ENCODE measurements at regions not wholly inside any gene's neighbourhood (a gene's known extent, or its start where the extent isn't known, plus 50 kb on each side); places are given as distances from the start of the nearest gene placed in this dataset.
A peak's percentile ranks its signal among the peaks of the same experiment; 100 is the strongest.

DNA sequence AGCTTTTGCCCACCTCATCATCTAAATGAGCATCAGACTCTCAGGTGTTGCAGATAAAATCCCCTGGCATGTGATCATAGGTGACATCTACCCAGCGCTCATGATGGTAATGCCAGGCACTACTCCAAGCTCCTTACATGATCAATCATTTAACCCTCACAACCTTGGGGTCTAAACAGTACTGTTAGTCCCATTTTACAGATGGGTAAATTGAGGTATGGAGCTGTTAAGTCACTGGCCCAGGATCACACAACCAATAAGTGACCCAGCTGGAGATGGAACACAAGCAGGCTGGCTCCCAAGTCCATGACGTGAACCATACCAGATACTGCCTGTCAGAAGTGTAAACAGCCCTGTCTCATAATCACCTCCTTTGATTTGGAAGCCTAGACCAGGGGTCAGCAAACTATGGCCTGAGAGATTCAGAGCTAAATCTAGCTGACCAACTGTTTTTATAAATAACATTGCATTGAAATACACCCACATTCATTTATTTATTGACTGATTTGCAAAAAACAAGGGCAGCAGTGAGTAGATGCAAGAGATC, 79.2 kb downstream of the UNC5CL start:
- no peak overlapping the region for H3K4me3 ChIP-seq
- peaks cover 3 to 11% of the 10 kb centered on the region in 2 donors for H3K4me1 ChIP-seq
- no peak for TF ChIP-seq CTCF (IDR thresholded peaks at IDR 0.05 in 4 of 5, conservative IDR thresholded peaks at IDR 0.05 in 1 of 5)
- TF ChIP-seq POLR2A (IDR thresholded peaks at IDR 0.05), result no peak
- no peaks in the 10 kb centered on the region for H3K27me3 ChIP-seq
- H3K9me3 ChIP-seq, result no peaks in the 10 kb centered on the region
- in situ Hi-C loops (cut with MboI; ENCODE audit: low sequenced_read_pairs in 4 of 4) (no loop called here), intact Hi-C loops (cut with DNase I; ENCODE audit: low total_unique reads) (no loop called here)
- H3K27ac ChIP-seq, result no peak overlapping the region
- ATAC-seq (no peak), DNase-seq (no peak)
- H3K36me3 ChIP-seq, result no peaks in the 10 kb centered on the region

- peaks cover 3 to 11% of the 10 kb centered on the region in 2 donors for H3K4me1 ChIP-seq
- intact Hi-C loops (cut with DNase I; ENCODE audit: low total_unique reads), result no loop called here
- no peak for TF ChIP-seq CTCF (IDR thresholded peaks at IDR 0.05 in 4 of 5, conservative IDR thresholded peaks at IDR 0.05 in 1 of 5)
- no peaks in the 10 kb centered on the region for H3K36me3 ChIP-seq
- no peak for ATAC-seq
- in situ Hi-C loops (cut with MboI; ENCODE audit: low sequenced_read_pairs in 4 of 4), result no loop called here
- no peak for DNase-seq
- no peaks in the 10 kb centered on the region for H3K27me3 ChIP-seq
- no peaks in the 10 kb centered on the region for H3K9me3 ChIP-seq
- no peak overlapping the region for H3K27ac ChIP-seq
- no peak overlapping the region for H3K4me3 ChIP-seq
These were observed 80.3 kb downstream of the UNC5CL start for GRCh38 chr6:40958738-40959137.

DNA sequence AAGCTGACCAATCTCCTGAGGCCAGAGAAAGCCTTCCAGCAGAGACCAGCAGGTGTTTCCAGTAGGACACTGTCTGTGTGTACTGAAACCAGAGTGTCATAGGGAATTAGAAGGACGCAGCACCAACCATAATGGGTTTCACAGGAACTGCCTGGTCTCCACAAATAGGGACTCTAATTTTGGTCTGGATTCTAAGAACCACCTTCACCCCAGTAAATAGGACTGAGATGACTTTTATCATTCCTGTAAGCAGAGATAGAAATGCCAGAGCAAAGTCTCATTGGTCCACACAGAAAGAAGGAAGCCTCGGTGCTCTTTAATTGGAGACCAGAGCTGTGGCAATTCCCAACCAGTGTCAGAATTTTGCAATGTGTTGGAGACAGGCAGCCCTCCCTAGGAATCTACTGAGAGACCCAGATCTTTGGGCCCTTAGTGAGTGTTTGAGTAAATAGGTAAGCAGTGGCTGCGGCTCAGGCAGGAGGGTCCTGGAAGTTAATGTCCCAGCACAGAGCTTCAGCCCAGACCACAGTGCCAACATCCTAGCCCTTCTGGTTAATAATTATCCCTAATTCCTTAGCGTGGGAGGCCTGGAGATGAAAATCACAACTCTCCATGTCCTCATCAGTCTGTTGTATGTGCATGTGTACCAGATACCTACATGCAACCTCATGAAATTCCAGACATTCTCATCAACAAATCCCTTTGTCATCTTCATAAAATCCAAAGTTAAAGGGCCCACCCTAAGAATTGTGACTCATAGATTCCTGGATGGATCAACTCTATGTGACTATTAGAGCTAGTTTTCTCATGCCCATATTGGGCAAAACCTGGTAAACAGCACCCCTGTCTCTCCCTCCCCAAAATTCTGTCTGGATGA, 81.2 kb downstream of the UNC5CL start:
- peak in 1 of 2 donors; percentile 14 for ATAC-seq
- no peaks in the 10 kb centered on the region for H3K36me3 ChIP-seq
- H3K9me3 ChIP-seq, result no peaks in the 10 kb centered on the region
- H3K27ac ChIP-seq, result no peak overlapping the region
- TF ChIP-seq CTCF (IDR thresholded peaks at IDR 0.05 in 4 of 5, conservative IDR thresholded peaks at IDR 0.05 in 1 of 5) (no peak), POLR2A (IDR thresholded peaks at IDR 0.05) (no peak)
- no peaks in the 10 kb centered on the region for H3K27me3 ChIP-seq
- H3K4me3 ChIP-seq, result no peak overlapping the region
- in situ Hi-C loops (cut with MboI; ENCODE audit: low sequenced_read_pairs in 4 of 4), result no loop called here
- intact Hi-C loops (cut with DNase I; ENCODE audit: low total_unique reads), result no loop called here
- peaks cover 3 to 11% of the 10 kb centered on the region in 2 donors for H3K4me1 ChIP-seq
- no peak for DNase-seq

DNA sequence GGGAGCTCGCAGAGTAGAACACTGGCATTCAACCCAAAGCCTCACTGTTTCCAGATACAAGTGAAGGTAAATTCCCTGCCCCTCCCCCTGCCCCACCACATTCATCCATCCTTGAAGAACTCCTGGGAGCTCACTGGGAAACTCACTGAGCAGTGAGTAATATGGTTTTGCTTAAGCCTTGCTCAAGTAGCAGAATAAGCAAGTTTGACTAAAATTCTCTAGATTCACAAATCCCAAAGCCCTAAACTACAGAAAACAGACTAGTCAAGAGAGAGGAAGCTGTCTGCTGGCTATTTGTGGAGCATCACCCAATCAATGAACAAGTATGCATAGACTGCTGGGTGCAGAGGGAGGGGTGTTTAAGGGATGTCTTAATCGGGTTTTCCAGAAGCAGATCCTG, 82.1 kb downstream of the UNC5CL start:
- TF ChIP-seq CTCF (IDR thresholded peaks at IDR 0.05 in 4 of 5, conservative IDR thresholded peaks at IDR 0.05 in 1 of 5), result no peak
- no peak for TF ChIP-seq POLR2A (IDR thresholded peaks at IDR 0.05)
- in situ Hi-C loops (cut with MboI; ENCODE audit: low sequenced_read_pairs in 4 of 4), result no loop called here
- DNase-seq (no peak), ATAC-seq (no peak)
- H3K9me3 ChIP-seq, result no peaks in the 10 kb centered on the region
- H3K27ac ChIP-seq, result no peak overlapping the region
- no peaks in the 10 kb centered on the region for H3K27me3 ChIP-seq
- no peaks in the 10 kb centered on the region for H3K36me3 ChIP-seq
- H3K4me1 ChIP-seq, result peaks cover 3 to 11% of the 10 kb centered on the region in 2 donors
- intact Hi-C loops (cut with DNase I; ENCODE audit: low total_unique reads), result no loop called here
- no peak overlapping the region for H3K4me3 ChIP-seq
